ENCODE measurements at regions not wholly inside any gene's neighbourhood (a gene's known extent, or its start where the extent isn't known, plus 50 kb on each side); places are given as distances from the start of the nearest gene placed in this dataset.
A peak's percentile ranks its signal among the peaks of the same experiment; 100 is the strongest.

- peaks cover 0 to 24% (median 2%) of the 10 kb centered on the region in 3 donors for H3K9me3 ChIP-seq (ENCODE audit: control extremely low read depth in 1 of 3, control insufficient read depth in 2 of 3, insufficient read depth in 1 of 3, low read length in 2 of 3)
- no peak overlapping the region for H3K9ac ChIP-seq (ENCODE audit: low read length)
- Mint-ChIP-seq H3K27ac (no peak overlapping the region), H3K9me3 (ENCODE audit: insufficient read depth) (peaks cover 7% of the 10 kb centered on the region), H3K27me3 (no peaks in the 10 kb centered on the region), H3K4me1 (peaks cover 26% of the 10 kb centered on the region), H3K4me3 (no peak overlapping the region)
- no peaks in the 10 kb centered on the region for H3K79me2 ChIP-seq (ENCODE audit: control insufficient read depth, insufficient read depth, low read length)
- H2AFZ ChIP-seq (ENCODE audit: insufficient read depth, low read depth, low read length, poor library complexity, severe bottlenecking), result peak overlapping the region; percentile 55
- H3K4me1 ChIP-seq (ENCODE audit: control insufficient read depth in 2 of 2, insufficient read depth in 2 of 2, low read length in 2 of 2), result peaks cover 27 to 30% of the 10 kb centered on the region in 2 donors
- no peak overlapping the region for H3K4me3 ChIP-seq (ENCODE audit: control extremely low read depth in 1 of 5, extremely low read depth in 1 of 5, insufficient read depth in 1 of 5, low read depth in 2 of 5, low read length in 4 of 5)
- intact Hi-C loops (cut with micrococcal nuclease), result no loop called here
- 84% methylated on average over 2 of the region's 2 CpGs for WGBS (ENCODE audit: insufficient coverage)
- no peaks in the 10 kb centered on the region for H3K27me3 ChIP-seq (replicated peaks in 1 of 4; ENCODE audit: control extremely low read depth in 1 of 4, control insufficient read depth in 3 of 4, insufficient read depth in 4 of 4, low read length in 3 of 4)
- TF ChIP-seq EZH2 (IDR thresholded peaks at IDR 0.05; ENCODE audit: borderline replicate concordance, insufficient read depth, low read depth, low read length, poor library complexity, severe bottlenecking) (no peak), CTCF (IDR thresholded peaks at IDR 0.05) (no peak)
- H3K27ac ChIP-seq (ENCODE audit: low read length in 2 of 2), result no peak overlapping the region
- POLR2A ChIA-PET, result no interaction called here
- H3K36me3 ChIP-seq (replicated peaks in 1 of 2; ENCODE audit: control extremely low read depth in 1 of 2, control insufficient read depth in 1 of 2, extremely low read depth in 1 of 2, insufficient read depth in 2 of 2, low read length in 1 of 2), result no peaks in the 10 kb centered on the region
- no peak for ATAC-seq (ENCODE audit: low read depth)
- DNase-seq, result no peak
- no peak overlapping the region for H3K4me2 ChIP-seq (replicated peaks; ENCODE audit: low read depth, low read length, poor library complexity, severe bottlenecking)
- H4K20me1 ChIP-seq (ENCODE audit: control insufficient read depth, insufficient read depth, low read length, poor library complexity, severe bottlenecking), result no peaks in the 10 kb centered on the region
- CTCF ChIA-PET, result interaction anchor here (0.6 kb wide), 1 partner anchor 426 kb away, joined by 3 read pairs; no protein-coding TSS in a partner anchor
Observed at GRCh38 chr20:12056839-12057238, 139.1 kb downstream of the BTBD3 start.

- ATAC-seq (ENCODE audit: low read depth), result no peak
- intact Hi-C loops (cut with micrococcal nuclease), result no loop called here
- Histone ChIP-seq H3K9me3 (ENCODE audit: control extremely low read depth in 1 of 3, control insufficient read depth in 2 of 3, insufficient read depth in 1 of 3, low read length in 2 of 3) (peaks cover 0 to 22% (median 2%) of the 10 kb centered on the region in 3 donors), H3K4me2 (replicated peaks; ENCODE audit: low read depth, low read length, poor library complexity, severe bottlenecking) (no peak overlapping the region), H2AFZ (ENCODE audit: insufficient read depth, low read depth, low read length, poor library complexity, severe bottlenecking) (no peak overlapping the region), H3K9ac (ENCODE audit: low read length) (no peak overlapping the region), H3K4me1 (ENCODE audit: control insufficient read depth in 2 of 2, insufficient read depth in 2 of 2, low read length in 2 of 2) (peaks cover 18 to 21% of the 10 kb centered on the region in 2 donors), H4K20me1 (ENCODE audit: control insufficient read depth, insufficient read depth, low read length, poor library complexity, severe bottlenecking) (no peaks in the 10 kb centered on the region), H3K27me3 (replicated peaks in 1 of 4; ENCODE audit: control extremely low read depth in 1 of 4, control insufficient read depth in 3 of 4, insufficient read depth in 4 of 4, low read length in 3 of 4) (no peaks in the 10 kb centered on the region), H3K36me3 (replicated peaks in 1 of 2; ENCODE audit: control extremely low read depth in 1 of 2, control insufficient read depth in 1 of 2, extremely low read depth in 1 of 2, insufficient read depth in 2 of 2, low read length in 1 of 2) (no peaks in the 10 kb centered on the region), H3K79me2 (ENCODE audit: control insufficient read depth, insufficient read depth, low read length) (no peaks in the 10 kb centered on the region), H3K27ac (ENCODE audit: low read length in 2 of 2) (no peak overlapping the region), H3K4me3 (ENCODE audit: control extremely low read depth in 1 of 5, extremely low read depth in 1 of 5, insufficient read depth in 1 of 5, low read depth in 2 of 5, low read length in 4 of 5) (no peak overlapping the region)
- DNase-seq, result no peak
- Mint-ChIP-seq H3K4me1 (peaks cover 17% of the 10 kb centered on the region), H3K4me3 (no peak overlapping the region), H3K9me3 (ENCODE audit: insufficient read depth) (peaks cover 7% of the 10 kb centered on the region), H3K27me3 (no peaks in the 10 kb centered on the region), H3K27ac (no peak overlapping the region)
- POLR2A ChIA-PET, result no interaction called here
- WGBS (ENCODE audit: insufficient coverage), result 79% methylated on average over 6 of the region's 6 CpGs
- CTCF ChIA-PET, result no interaction called here
- TF ChIP-seq CTCF (IDR thresholded peaks at IDR 0.05) (no peak), EZH2 (IDR thresholded peaks at IDR 0.05; ENCODE audit: borderline replicate concordance, insufficient read depth, low read depth, low read length, poor library complexity, severe bottlenecking) (no peak)
Observed at GRCh38 chr20:12057778-12058177, 140.1 kb downstream of the BTBD3 start.

Measured in B cell (primary cell).